ENCODE measurements at regions not wholly inside any gene's neighbourhood (a gene's known extent, or its start where the extent isn't known, plus 50 kb on each side); places are given as distances from the start of the nearest gene placed in this dataset.

GRCh38 chr17:53012364-53012763 is 810.4 kb upstream of the KIF2B start:
- no peak overlapping the region for H3K27ac Mint-ChIP-seq (ENCODE audit: unreplicated experiment)
- H3K27me3 Mint-ChIP-seq (ENCODE audit: low read depth) = no peaks in the 10 kb centered on the region
- no peak for TF ChIP-seq CTCF (IDR thresholded peaks at IDR 0.05)
- H3K9me3 Mint-ChIP-seq (ENCODE audit: low read depth) = no peaks in the 10 kb centered on the region
- DNase-seq (ENCODE audit: low spot score) = no peak
- no peaks in the 10 kb centered on the region for H3K4me1 Mint-ChIP-seq (ENCODE audit: low read depth)
- no peak overlapping the region for H3K4me3 Mint-ChIP-seq (ENCODE audit: unreplicated experiment)
- no peaks in the 10 kb centered on the region for H3K36me3 Mint-ChIP-seq (ENCODE audit: low read depth)

- Mint-ChIP-seq H3K9me3 (ENCODE audit: low read depth) (peaks cover 3% of the 10 kb centered on the region), H3K4me1 (ENCODE audit: low read depth) (no peaks in the 10 kb centered on the region), H3K27ac (ENCODE audit: unreplicated experiment) (no peak overlapping the region), H3K36me3 (ENCODE audit: low read depth) (no peaks in the 10 kb centered on the region), H3K27me3 (ENCODE audit: low read depth) (peaks cover 1% of the 10 kb centered on the region), H3K4me3 (ENCODE audit: unreplicated experiment) (no peak overlapping the region)
- no peak for DNase-seq (ENCODE audit: low spot score)
- no peak for TF ChIP-seq CTCF (IDR thresholded peaks at IDR 0.05)
These were observed 816.7 kb upstream of the KIF2B start for GRCh38 chr17:53006006-53006405.

- DNase-seq (ENCODE audit: low spot score) = no peak
- no peak for TF ChIP-seq CTCF (IDR thresholded peaks at IDR 0.05)
- Mint-ChIP-seq H3K27ac (ENCODE audit: unreplicated experiment) (no peak overlapping the region), H3K9me3 (ENCODE audit: low read depth) (peaks cover 3% of the 10 kb centered on the region), H3K36me3 (ENCODE audit: low read depth) (no peaks in the 10 kb centered on the region), H3K4me1 (ENCODE audit: low read depth) (no peaks in the 10 kb centered on the region), H3K27me3 (ENCODE audit: low read depth) (peaks cover 1% of the 10 kb centered on the region), H3K4me3 (ENCODE audit: unreplicated experiment) (no peak overlapping the region)
These were observed 817.8 kb upstream of the KIF2B start for GRCh38 chr17:53004902-53005301.

GRCh38 chr17:52995881-52996280 is 826.8 kb upstream of the KIF2B start:
- Mint-ChIP-seq H3K9me3 (ENCODE audit: low read depth) (peaks cover 18% of the 10 kb centered on the region), H3K36me3 (ENCODE audit: low read depth) (no peaks in the 10 kb centered on the region), H3K4me1 (ENCODE audit: low read depth) (no peaks in the 10 kb centered on the region), H3K27ac (ENCODE audit: unreplicated experiment) (no peak overlapping the region), H3K27me3 (ENCODE audit: low read depth) (no peaks in the 10 kb centered on the region), H3K4me3 (ENCODE audit: unreplicated experiment) (no peak overlapping the region)
- TF ChIP-seq CTCF (IDR thresholded peaks at IDR 0.05) = no peak
- DNase-seq (ENCODE audit: low spot score) = no peak

GRCh38 chr17:52995147-52995546 is 827.6 kb upstream of the KIF2B start:
- no peaks in the 10 kb centered on the region for H3K27me3 Mint-ChIP-seq (ENCODE audit: low read depth)
- H3K4me1 Mint-ChIP-seq (ENCODE audit: low read depth) = no peaks in the 10 kb centered on the region
- no peak overlapping the region for H3K4me3 Mint-ChIP-seq (ENCODE audit: unreplicated experiment)
- no peak for DNase-seq (ENCODE audit: low spot score)
- H3K36me3 Mint-ChIP-seq (ENCODE audit: low read depth) = no peaks in the 10 kb centered on the region
- no peak for TF ChIP-seq CTCF (IDR thresholded peaks at IDR 0.05)
- peaks cover 18% of the 10 kb centered on the region for H3K9me3 Mint-ChIP-seq (ENCODE audit: low read depth)
- no peak overlapping the region for H3K27ac Mint-ChIP-seq (ENCODE audit: unreplicated experiment)

Data from chondrocyte (in vitro differentiated cells).